ENCODE measurements at regions not wholly inside any gene's neighbourhood (a gene's known extent, or its start where the extent isn't known, plus 50 kb on each side); places are given as distances from the start of the nearest gene placed in this dataset.

- DNase-seq (ENCODE audit: low read depth): no peak
- no peak for TF ChIP-seq CTCF (conservative IDR thresholded peaks at IDR 0.05; ENCODE audit: low read depth, low read length)
- no peak overlapping the region for H3K4me3 ChIP-seq (ENCODE audit: low read depth, low read length)
Measured at GRCh38 chr9:12874395-12874794, 99.6 kb downstream of the LURAP1L start.

- DNase-seq (ENCODE audit: low read depth): no peak
- no peak for TF ChIP-seq CTCF (conservative IDR thresholded peaks at IDR 0.05; ENCODE audit: low read depth, low read length)
- no peak overlapping the region for H3K4me3 ChIP-seq (ENCODE audit: low read depth, low read length)
Measured at GRCh38 chr9:12875191-12875590, 100.4 kb downstream of the LURAP1L start.

GRCh38 chr9:12876872-12877271, 102.1 kb downstream of the LURAP1L start:
- no peak for TF ChIP-seq CTCF (conservative IDR thresholded peaks at IDR 0.05; ENCODE audit: low read depth, low read length)
- no peak for DNase-seq (ENCODE audit: low read depth)
- no peak overlapping the region for H3K4me3 ChIP-seq (ENCODE audit: low read depth, low read length)

- no peak for DNase-seq (ENCODE audit: low read depth)
- no peak for TF ChIP-seq CTCF (conservative IDR thresholded peaks at IDR 0.05; ENCODE audit: low read depth, low read length)
- H3K4me3 ChIP-seq (ENCODE audit: low read depth, low read length): no peak overlapping the region
Measured at GRCh38 chr9:12878351-12878978, 103.6 kb downstream of the LURAP1L start.

GRCh38 chr9:12879961-12880360, 105.1 kb downstream of the LURAP1L start:
- no peak overlapping the region for H3K4me3 ChIP-seq (ENCODE audit: low read depth, low read length)
- DNase-seq (ENCODE audit: low read depth): no peak
- no peak for TF ChIP-seq CTCF (conservative IDR thresholded peaks at IDR 0.05; ENCODE audit: low read depth, low read length)

- no peak overlapping the region for H3K4me3 ChIP-seq (ENCODE audit: low read depth, low read length)
- no peak for TF ChIP-seq CTCF (conservative IDR thresholded peaks at IDR 0.05; ENCODE audit: low read depth, low read length)
- DNase-seq (ENCODE audit: low read depth): no peak
Measured at GRCh38 chr9:12880406-12881015, 105.7 kb downstream of the LURAP1L start.

- no peak overlapping the region for H3K4me3 ChIP-seq (ENCODE audit: low read depth, low read length)
- no peak for TF ChIP-seq CTCF (conservative IDR thresholded peaks at IDR 0.05; ENCODE audit: low read depth, low read length)
- DNase-seq (ENCODE audit: low read depth): no peak
Measured at GRCh38 chr9:12882430-12882829, 107.6 kb downstream of the LURAP1L start.
